ENCODE measurements at regions not wholly inside any gene's neighbourhood (a gene's known extent, or its start where the extent isn't known, plus 50 kb on each side); places are given as distances from the start of the nearest gene placed in this dataset.

GRCh38 chr3:193829781-193830180, 236.8 kb downstream of the OPA1 start:
- Mint-ChIP-seq H3K27ac (no peak overlapping the region), H3K4me1 (no peaks in the 10 kb centered on the region), H3K4me3 (no peak overlapping the region), H3K9me3 (no peaks in the 10 kb centered on the region), H3K36me3 (no peaks in the 10 kb centered on the region), H3K27me3 (peaks cover 3 to 23% of the 10 kb centered on the region in 2 donors)
- CTCF ChIA-PET = interaction anchor here in 1 of 2 donors (0.6 kb wide), 1 partner anchor 28 kb away, joined by 4 read pairs; no protein-coding TSS in a partner anchor
- Histone ChIP-seq H3K27me3 (replicated peaks in 1 of 2; ENCODE audit: control insufficient read depth in 2 of 2, extremely low read depth in 1 of 2, insufficient read depth in 2 of 2, low read length in 1 of 2) (peaks cover 0 to 23% of the 10 kb centered on the region in 2 experiments), H3K4me1 (ENCODE audit: control insufficient read depth in 1 of 2, extremely low read depth in 1 of 2, insufficient read depth in 2 of 2, low read length in 2 of 2) (no peaks in the 10 kb centered on the region), H3K9me3 (no peaks in the 10 kb centered on the region), H3K36me3 (ENCODE audit: control insufficient read depth in 2 of 2, extremely low read depth in 1 of 2, insufficient read depth in 1 of 2, low read length in 1 of 2) (no peaks in the 10 kb centered on the region), H3K4me3 (ENCODE audit: control insufficient read depth in 1 of 2, extremely low read depth in 1 of 2, low read length in 1 of 2) (no peak overlapping the region), H3K27ac (ENCODE audit: low read length) (no peak overlapping the region)
- 73% methylated on average over 5 of the region's 5 CpGs for WGBS (ENCODE audit: insufficient coverage)
- no peak for DNase-seq
- POLR2A ChIA-PET = no interaction called here
- no peak for ATAC-seq (replicated peaks in 1 of 4)

GRCh38 chr3:193830791-193831191, 237.8 kb downstream of the OPA1 start:
- 84% methylated on average over 7 of the region's 8 CpGs for WGBS (ENCODE audit: insufficient coverage)
- Mint-ChIP-seq H3K36me3 (no peaks in the 10 kb centered on the region), H3K27ac (no peak overlapping the region), H3K4me3 (no peak overlapping the region), H3K9me3 (no peaks in the 10 kb centered on the region), H3K27me3 (peaks cover 3 to 25% of the 10 kb centered on the region in 2 donors), H3K4me1 (no peaks in the 10 kb centered on the region)
- peaks cover 0 to 23% of the 10 kb centered on the region in 2 experiments for H3K27me3 ChIP-seq (replicated peaks in 1 of 2; ENCODE audit: control insufficient read depth in 2 of 2, extremely low read depth in 1 of 2, insufficient read depth in 2 of 2, low read length in 1 of 2)
- H3K36me3 ChIP-seq (ENCODE audit: control insufficient read depth in 2 of 2, extremely low read depth in 1 of 2, insufficient read depth in 1 of 2, low read length in 1 of 2) = no peaks in the 10 kb centered on the region
- no peak for ATAC-seq (replicated peaks in 1 of 4)
- ChIA-PET POLR2A (no interaction called here), CTCF (no interaction called here)
- no peak for DNase-seq
- H3K4me1 ChIP-seq (ENCODE audit: control insufficient read depth in 1 of 2, extremely low read depth in 1 of 2, insufficient read depth in 2 of 2, low read length in 2 of 2) = no peaks in the 10 kb centered on the region
- no peaks in the 10 kb centered on the region for H3K9me3 ChIP-seq
- no peak overlapping the region for H3K4me3 ChIP-seq (ENCODE audit: control insufficient read depth in 1 of 2, extremely low read depth in 1 of 2, low read length in 1 of 2)
- no peak overlapping the region for H3K27ac ChIP-seq (ENCODE audit: low read length)

- ATAC-seq (replicated peaks in 1 of 4) = no peak
- ChIA-PET CTCF (no interaction called here), POLR2A (no interaction called here)
- H3K9me3 Mint-ChIP-seq = no peaks in the 10 kb centered on the region
- no peaks in the 10 kb centered on the region for H3K4me1 ChIP-seq (ENCODE audit: control insufficient read depth in 1 of 2, extremely low read depth in 1 of 2, insufficient read depth in 2 of 2, low read length in 2 of 2)
- no peak overlapping the region for H3K4me3 ChIP-seq (ENCODE audit: control insufficient read depth in 1 of 2, extremely low read depth in 1 of 2, low read length in 1 of 2)
- no peak overlapping the region for H3K27ac ChIP-seq (ENCODE audit: low read length)
- DNase-seq = no peak
- H3K4me3 Mint-ChIP-seq = no peak overlapping the region
- H3K36me3 Mint-ChIP-seq = no peaks in the 10 kb centered on the region
- H3K27me3 Mint-ChIP-seq = peaks cover 3 to 29% of the 10 kb centered on the region in 2 donors
- WGBS (ENCODE audit: insufficient coverage) = 92% methylated on average over 14 of the region's 24 CpGs
- peaks cover 0 to 26% of the 10 kb centered on the region in 2 experiments for H3K27me3 ChIP-seq (replicated peaks in 1 of 2; ENCODE audit: control insufficient read depth in 2 of 2, extremely low read depth in 1 of 2, insufficient read depth in 2 of 2, low read length in 1 of 2)
- H3K4me1 Mint-ChIP-seq = no peaks in the 10 kb centered on the region
- no peaks in the 10 kb centered on the region for H3K9me3 ChIP-seq
- no peak overlapping the region for H3K27ac Mint-ChIP-seq
- H3K36me3 ChIP-seq (ENCODE audit: control insufficient read depth in 2 of 2, extremely low read depth in 1 of 2, insufficient read depth in 1 of 2, low read length in 1 of 2) = no peaks in the 10 kb centered on the region
Measured at GRCh38 chr3:193831495-193832455, 238.8 kb downstream of the OPA1 start.

- Histone ChIP-seq H3K27ac (ENCODE audit: low read length) (no peak overlapping the region), H3K4me3 (ENCODE audit: control insufficient read depth in 1 of 2, extremely low read depth in 1 of 2, low read length in 1 of 2) (no peak overlapping the region), H3K36me3 (ENCODE audit: control insufficient read depth in 2 of 2, extremely low read depth in 1 of 2, insufficient read depth in 1 of 2, low read length in 1 of 2) (no peaks in the 10 kb centered on the region), H3K9me3 (no peaks in the 10 kb centered on the region), H3K27me3 (replicated peaks in 1 of 2; ENCODE audit: control insufficient read depth in 2 of 2, extremely low read depth in 1 of 2, insufficient read depth in 2 of 2, low read length in 1 of 2) (peaks cover 0 to 28% of the 10 kb centered on the region in 2 experiments), H3K4me1 (ENCODE audit: control insufficient read depth in 1 of 2, extremely low read depth in 1 of 2, insufficient read depth in 2 of 2, low read length in 2 of 2) (no peaks in the 10 kb centered on the region)
- Mint-ChIP-seq H3K4me1 (no peaks in the 10 kb centered on the region), H3K27me3 (peaks cover 3 to 32% of the 10 kb centered on the region in 2 donors), H3K36me3 (no peaks in the 10 kb centered on the region), H3K4me3 (no peak overlapping the region), H3K9me3 (no peaks in the 10 kb centered on the region), H3K27ac (no peak overlapping the region)
- CTCF ChIA-PET = no interaction called here
- ATAC-seq (replicated peaks in 1 of 4) (no peak), DNase-seq (no peak)
- WGBS (ENCODE audit: insufficient coverage) = no CpG with 5 or more reads among the region's 5 CpGs
- POLR2A ChIA-PET = no interaction called here
Measured at GRCh38 chr3:193832833-193833413, 239.9 kb downstream of the OPA1 start.

- Histone ChIP-seq H3K27me3 (replicated peaks in 1 of 2; ENCODE audit: control insufficient read depth in 2 of 2, extremely low read depth in 1 of 2, insufficient read depth in 2 of 2, low read length in 1 of 2) (peaks cover 0 to 28% of the 10 kb centered on the region in 2 experiments), H3K36me3 (ENCODE audit: control insufficient read depth in 2 of 2, extremely low read depth in 1 of 2, insufficient read depth in 1 of 2, low read length in 1 of 2) (no peaks in the 10 kb centered on the region), H3K4me1 (ENCODE audit: control insufficient read depth in 1 of 2, extremely low read depth in 1 of 2, insufficient read depth in 2 of 2, low read length in 2 of 2) (no peaks in the 10 kb centered on the region), H3K4me3 (ENCODE audit: control insufficient read depth in 1 of 2, extremely low read depth in 1 of 2, low read length in 1 of 2) (no peak overlapping the region), H3K9me3 (no peaks in the 10 kb centered on the region), H3K27ac (ENCODE audit: low read length) (no peak overlapping the region)
- ATAC-seq (replicated peaks in 1 of 4) = no peak
- ChIA-PET CTCF (no interaction called here), POLR2A (no interaction called here)
- no peak overlapping the region for H3K4me3 Mint-ChIP-seq
- H3K27ac Mint-ChIP-seq = no peak overlapping the region
- 93% methylated on average over 11 of the region's 11 CpGs for WGBS (ENCODE audit: insufficient coverage)
- no peaks in the 10 kb centered on the region for H3K4me1 Mint-ChIP-seq
- peaks cover 3 to 31% of the 10 kb centered on the region in 2 donors for H3K27me3 Mint-ChIP-seq
- no peak for DNase-seq
- no peaks in the 10 kb centered on the region for H3K9me3 Mint-ChIP-seq
- no peaks in the 10 kb centered on the region for H3K36me3 Mint-ChIP-seq
Measured at GRCh38 chr3:193833592-193833991, 240.6 kb downstream of the OPA1 start.

- H3K9me3 Mint-ChIP-seq = no peaks in the 10 kb centered on the region
- no peak overlapping the region for H3K4me3 ChIP-seq (ENCODE audit: control insufficient read depth in 1 of 2, extremely low read depth in 1 of 2, low read length in 1 of 2)
- peaks cover 6 to 32% of the 10 kb centered on the region in 2 donors for H3K27me3 Mint-ChIP-seq
- DNase-seq (no peak), ATAC-seq (replicated peaks in 1 of 4) (no peak)
- H3K36me3 Mint-ChIP-seq = no peaks in the 10 kb centered on the region
- H3K4me1 ChIP-seq (ENCODE audit: control insufficient read depth in 1 of 2, extremely low read depth in 1 of 2, insufficient read depth in 2 of 2, low read length in 2 of 2) = no peaks in the 10 kb centered on the region
- ChIA-PET POLR2A (no interaction called here), CTCF (no interaction called here)
- H3K27ac ChIP-seq (ENCODE audit: low read length) = no peak overlapping the region
- H3K27me3 ChIP-seq (replicated peaks in 1 of 2; ENCODE audit: control insufficient read depth in 2 of 2, extremely low read depth in 1 of 2, insufficient read depth in 2 of 2, low read length in 1 of 2) = peaks cover 0 to 27% of the 10 kb centered on the region in 2 experiments
- no peaks in the 10 kb centered on the region for H3K36me3 ChIP-seq (ENCODE audit: control insufficient read depth in 2 of 2, extremely low read depth in 1 of 2, insufficient read depth in 1 of 2, low read length in 1 of 2)
- no peak overlapping the region for H3K27ac Mint-ChIP-seq
- no peak overlapping the region for H3K4me3 Mint-ChIP-seq
- H3K9me3 ChIP-seq = no peaks in the 10 kb centered on the region
- no peaks in the 10 kb centered on the region for H3K4me1 Mint-ChIP-seq
- WGBS (ENCODE audit: insufficient coverage) = 86% methylated on average over 4 of the region's 6 CpGs
Measured at GRCh38 chr3:193835414-193835813, 242.4 kb downstream of the OPA1 start.
